ENCODE measurements at regions not wholly inside any gene's neighbourhood (a gene's known extent, or its start where the extent isn't known, plus 50 kb on each side); places are given as distances from the start of the nearest gene placed in this dataset.
"Not testable (repeated sequence)": the region's sequence is repeated elsewhere in the genome, so short reads cannot be mapped to it uniquely, and the experiment has no call there.

DNA sequence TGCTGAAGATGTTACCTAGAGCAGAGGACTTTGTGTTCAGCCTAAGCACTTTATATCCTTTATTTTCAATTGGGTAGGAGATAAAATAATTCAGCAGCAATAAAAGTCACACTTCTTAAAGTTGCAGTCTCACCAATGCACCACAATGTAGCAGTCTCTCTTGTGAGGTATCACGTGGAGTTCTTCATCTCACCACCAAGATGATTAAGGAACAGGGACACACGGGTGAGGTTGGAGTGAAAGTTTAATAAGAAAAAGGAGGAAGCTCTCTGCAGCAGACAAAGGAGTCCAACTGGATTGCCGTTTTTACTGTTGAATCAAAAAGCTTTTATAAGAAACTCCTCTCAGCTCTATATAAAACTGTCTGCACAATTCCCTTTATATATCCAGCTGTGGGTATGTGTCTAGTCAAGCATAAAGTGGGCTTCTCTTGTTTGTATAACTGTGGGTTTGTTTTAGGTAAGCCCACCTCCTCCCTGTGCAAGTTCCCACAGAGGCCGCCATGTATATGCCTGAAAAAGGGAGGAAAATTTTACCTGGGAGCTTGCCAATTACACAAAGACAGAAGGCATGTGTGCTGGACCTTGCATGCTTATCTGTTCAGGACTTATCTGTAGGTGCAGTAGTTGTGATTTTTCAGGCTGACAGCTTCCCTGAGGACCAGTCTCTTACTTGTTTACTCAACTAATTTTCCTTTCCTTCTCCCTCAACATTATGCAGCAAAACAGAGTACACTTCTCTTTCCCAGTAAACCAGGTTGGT, 1497.2 kb upstream of the TPTE start:
- TF ChIP-seq RCOR1 (conservative IDR thresholded peaks at IDR 0.05; ENCODE audit: low read depth, low read length); CTCF (IDR thresholded peaks at IDR 0.05 in 2 of 3, conservative IDR thresholded peaks at IDR 0.05 in 1 of 3; ENCODE audit: control insufficient read depth in 2 of 3, extremely low read depth in 1 of 3, insufficient read depth in 1 of 3, low read depth in 3 of 3, low read length in 3 of 3); POLR2AphosphoS2 (IDR thresholded peaks at IDR 0.05; ENCODE audit: low read depth, low read length); BACH1 (IDR thresholded peaks at IDR 0.05; ENCODE audit: borderline replicate concordance); SUPT20H (IDR thresholded peaks at IDR 0.05; ENCODE audit: borderline replicate concordance, control insufficient read depth, low read depth, low read length); REST (IDR thresholded peaks at IDR 0.05; ENCODE audit: low read depth, low read length); POLR2A (IDR thresholded peaks at IDR 0.05; ENCODE audit: low read depth, low read length); NFYA (IDR thresholded peaks at IDR 0.05; ENCODE audit: borderline replicate concordance, low read depth, low read length); EZH2 (IDR thresholded peaks at IDR 0.05; ENCODE audit: borderline replicate concordance, control insufficient read depth, low read depth, low read length): not testable (repeated sequence)
